GM23338 (cell line): ENCODE measurements at regions not wholly inside any gene's neighbourhood (a gene's known extent, or its start where the extent isn't known, plus 50 kb on each side); places are given as distances from the start of the nearest gene placed in this dataset.

Source experiments
- CREB1 ChIP-seq: fragments of 250-450 bp; sonication (Bioruptor Pico); IDR thresholded peaks from 2 replicates; pipeline ENCODE4 v1.5.0; 2020; ENCODE audit warnings: low read depth, mild to moderate bottlenecking, moderate library complexity
- CTCF ChIP-seq, 2 experiments: fragments of 200-600 bp in 1 of 2; sonication (generic) in 1 of 2; conservative IDR thresholded peaks; 2 replicates each; pipeline versions ENCODE4 v1.5.1 to v1.6.1; 2016 to 2017; ENCODE audit warnings: antibody characterized with exemption in 2 of 2, low read depth in 2 of 2, mild to moderate bottlenecking in 2 of 2, moderate library complexity in 1 of 2
- EZH2 ChIP-seq: fragments of 200-600 bp; sonication (generic); IDR thresholded peaks from one replicate; pipeline ENCODE4 v1.8.0; 2017; ENCODE audit warnings: antibody characterized with exemption, mild to moderate bottlenecking, low read depth; ENCODE audit not compliant: unreplicated experiment
- REST ChIP-seq: IDR thresholded peaks from one replicate; pipeline ENCODE4 v1.6.1; 2018; ENCODE audit warnings: antibody characterized with exemption; ENCODE audit not compliant: unreplicated experiment
- STAT1 ChIP-seq: IDR thresholded peaks from one replicate; pipeline ENCODE4 v1.6.1; 2016; ENCODE audit warnings: antibody characterized with exemption; ENCODE audit not compliant: unreplicated experiment

- TF ChIP-seq CTCF (conservative IDR thresholded peaks at IDR 0.05; ENCODE audit: low read depth in 2 of 2) (no peak), EZH2 (no peak), STAT1 (no peak), CREB1 (CRISPR knock-in tag) (no peak), REST (no peak)
Measured at GRCh38 chr6:19478273-19478672, 358.9 kb upstream of the ID4 start.
